A549 (cell line): ENCODE measurements at regions not wholly inside any gene's neighbourhood (a gene's known extent, or its start where the extent isn't known, plus 50 kb on each side); places are given as distances from the start of the nearest gene placed in this dataset.

Experiments
- ATAC-seq, 2 experiments: fragments of 200-7000 bp in 1 of 2; fragments of >200 bp in 1 of 2; cut with Nextera tagmentation in 1 of 2; cut with Tn5 transposase in 1 of 2; 3 replicates each; pipeline versions ENCODE4 v1.8.0 to v1.9.1; 2018 to 2020; ENCODE audit warnings: mild to moderate bottlenecking in 1 of 2, moderate library complexity in 1 of 2
- CTCF ChIA-PET: fragments of 300-600 bp; sonication (Branson Sonifier 250); formaldehyde crosslinking; extraction: SDS; loops from one replicate; lab custom pipeline; 2021; ENCODE audit warnings: antibody characterized with exemption, inconsistent platforms; lab: Yijun Ruan, JAX
- POLR2A ChIA-PET: fragments of 350-600 bp; formaldehyde crosslinking; extraction: SDS; loops from one replicate; lab custom pipeline; 2021; ENCODE audit warnings: antibody characterized with exemption, inconsistent platforms; lab: Yijun Ruan, JAX
- DNase-seq, 2 experiments: peaks; one replicate each; pipeline versions ENCODE4 v3.0.0 to v3.0.0-alpha.2; 2011 to 2016; ENCODE audit warnings: low read depth in 1 of 2, low spot score in 1 of 2
- FAIRE-seq: peaks from 2 replicates; lab custom pipeline; 2011; peaks lifted over from hg19 to GRCh38; lab: Jason Lieb, UNC
- H3K27ac ChIP-seq, 2 experiments: fragments of >200 bp; sonication (Bioruptor Twin); formaldehyde crosslinking; 3 replicates each; pipeline ENCODE4 v1.5.1; 2016 to 2017
- H3K4me1 ChIP-seq: fragments of >200 bp; sonication (Bioruptor Twin); formaldehyde crosslinking; 3 replicates; pipeline ENCODE4 v1.6.1; 2016
- H3K4me2 ChIP-seq: fragments of >200 bp; sonication (Bioruptor Twin); formaldehyde crosslinking; 3 replicates; pipeline ENCODE4 v1.6.1; 2016
- H3K4me3 ChIP-seq: fragments of >200 bp; sonication (Bioruptor Twin); formaldehyde crosslinking; 3 replicates; pipeline ENCODE4 v1.5.1; 2016
- H3K9me3 ChIP-seq: fragments of >200 bp; sonication (Bioruptor Twin); formaldehyde crosslinking; 3 replicates; pipeline ENCODE4 v1.6.1; 2016
- CBX8 ChIP-seq: fragments of 200-600 bp; sonication (generic); IDR thresholded peaks from 2 replicates; pipeline ENCODE4 v1.6.1; 2016
- CTCF ChIP-seq: fragments of >200 bp; sonication (Bioruptor Twin); formaldehyde crosslinking; IDR thresholded peaks from 3 replicates; pipeline ENCODE4 v1.5.1; 2016
- EHMT2 ChIP-seq: fragments of 200-600 bp; sonication (generic); IDR thresholded peaks from 2 replicates; pipeline ENCODE4 v1.6.1; 2016; ENCODE audit warnings: antibody characterized with exemption, low read depth, mild to moderate bottlenecking, moderate library complexity
- EP300 ChIP-seq, 2 experiments: fragments of >200 bp; sonication (Bioruptor Twin); formaldehyde crosslinking; IDR thresholded peaks; 2 replicates in 1 of 2; 3 replicates in 1 of 2; pipeline ENCODE4 v1.6.1; 2016 to 2017
- ESRRA ChIP-seq: fragments of 150-350 bp; IDR thresholded peaks from 2 replicates; pipeline ENCODE4 v1.6.1; 2014; ENCODE audit warnings: mild to moderate bottlenecking, low read length, borderline replicate concordance
- FOSB ChIP-seq: fragments of 250-450 bp; sonication (Bioruptor Pico); IDR thresholded peaks from 2 replicates; pipeline ENCODE4 v1.5.0; 2020; ENCODE audit warnings: mild to moderate bottlenecking, moderate library complexity
- GATA3 ChIP-seq: IDR thresholded peaks from 2 replicates; pipeline ENCODE4 v1.6.1; 2012; ENCODE audit warnings: borderline replicate concordance
- HOXB13 ChIP-seq: fragments of 250-450 bp; sonication (Bioruptor Pico); IDR thresholded peaks from 2 replicates; pipeline ENCODE4 v1.5.0; 2020; ENCODE audit warnings: low read depth, mild to moderate bottlenecking, moderate library complexity
- KDM5A ChIP-seq: fragments of 200-600 bp; sonication (generic); IDR thresholded peaks from 2 replicates; pipeline ENCODE4 v1.6.1; 2016; ENCODE audit warnings: antibody characterized with exemption, mild to moderate bottlenecking
- MAFK ChIP-seq: fragments of 450-650 bp; IDR thresholded peaks from 2 replicates; pipeline ENCODE4 v1.6.1; 2014; ENCODE audit not compliant: partially characterized antibody
- MAX ChIP-seq: IDR thresholded peaks from 2 replicates; pipeline ENCODE4 v1.6.1; 2012
- PHF8 ChIP-seq: fragments of 200-600 bp; sonication (generic); IDR thresholded peaks from 2 replicates; pipeline ENCODE4 v1.6.1; 2016; ENCODE audit warnings: low read depth, mild to moderate bottlenecking, antibody characterized with exemption, moderate library complexity, borderline replicate concordance
- RAD21 ChIP-seq, 2 experiments: fragments of >200 bp in 1 of 2; sonication (Bioruptor Twin) in 1 of 2; formaldehyde crosslinking in 1 of 2; IDR thresholded peaks in 1 of 2; conservative IDR thresholded peaks in 1 of 2; 2 replicates in 1 of 2; 3 replicates in 1 of 2; pipeline ENCODE4 v1.6.1; 2012 to 2018; ENCODE audit warnings: inconsistent platforms in 1 of 2
- RFX5 ChIP-seq: fragments of 450-650 bp; IDR thresholded peaks from 2 replicates; pipeline ENCODE4 v1.7.1; 2014; ENCODE audit warnings: antibody characterized with exemption, mild to moderate bottlenecking, moderate library complexity
- SMC3 ChIP-seq: fragments of >200 bp; sonication (Bioruptor Twin); formaldehyde crosslinking; IDR thresholded peaks from 3 replicates; pipeline ENCODE4 v1.6.1; 2018; ENCODE audit warnings: inconsistent platforms
- SREBF2 ChIP-seq: fragments of 450-650 bp; IDR thresholded peaks from 2 replicates; pipeline ENCODE4 v1.6.1; 2014; ENCODE audit warnings: mild to moderate bottlenecking, moderate library complexity
- TFCP2L1 ChIP-seq: fragments of 250-450 bp; sonication (Bioruptor Pico); IDR thresholded peaks from 2 replicates; pipeline ENCODE4 v1.5.0; 2021; ENCODE audit warnings: mild to moderate bottlenecking
- ZFP36 ChIP-seq: fragments of 450-650 bp; IDR thresholded peaks from 2 replicates; pipeline ENCODE4 v1.6.1; 2014; ENCODE audit warnings: borderline replicate concordance; ENCODE audit not compliant: partially characterized antibody
- WGBS: methylation state at CpG from one replicate; pipeline ENCODE4 v1.1.6; 2017; ENCODE audit errors: missing lambda C conversion rate; 5-methylcytosine and 5-hydroxymethylcytosine counted together
- TF ChIP-seq, protein P1 (sequence below): fragments of 450-650 bp; IDR thresholded peaks from 2 replicates; pipeline ENCODE4 v1.6.1; 2014; ENCODE audit warnings: antibody characterized with exemption

GRCh38 chr11:8338138-8338537 is 74.5 kb upstream of the LMO1 start:
- no peak for FAIRE-seq
- CTCF ChIA-PET: interaction anchor here (0.7 to 1.9 kb wide), 7 partner anchors 9 to 230 kb away, joined by 3 to 6 read pairs (median 4); no protein-coding TSS in a partner anchor

GRCh38 chr11:8337130-8337795 is 73.6 kb upstream of the LMO1 start:
- Histone ChIP-seq H3K4me3 (no peak overlapping the region), H3K4me2 (no peak overlapping the region), H3K4me1 (peaks cover 9% of the 10 kb centered on the region; the same call in 1 of the 3 replicates), H3K9me3 (no peaks in the 10 kb centered on the region), H3K27ac (no peak overlapping the region)
- WGBS: 90% methylated on average over 16 of the region's 19 CpGs
- CTCF ChIA-PET: interaction anchor here (0.7 to 1.9 kb wide), 10 partner anchors 8 to 231 kb away, joined by 3 to 6 read pairs (median 4); no protein-coding TSS in a partner anchor
- DNase-seq (no peak), FAIRE-seq (no peak), ATAC-seq (no peak)
- TF ChIP-seq CBX8: no peak
- TF ChIP-seq RFX5: no peak
- no peak for TF ChIP-seq PHF8
- TF ChIP-seq KDM5A: no peak
- TF ChIP-seq EP300 (IDR thresholded peaks at IDR 0.05): no peak
- no peak for TF ChIP-seq EHMT2
- no peak for TF ChIP-seq ZFP36
- TF ChIP-seq GATA3: no peak
- TF ChIP-seq, all 56 proteins: peak for 0
- POLR2A ChIA-PET: no interaction called here

More at GRCh38 chr11:8338138-8338537, 74.5 kb upstream of the LMO1 start:
- TF ChIP-seq TFCP2L1 (CRISPR knock-in tag) (no peak), ESRRA (no peak), SREBF2 (no peak), CTCF (peak; percentile 71), PHF8 (no peak), RAD21 (conservative IDR thresholded peaks at IDR 0.05 in 1 of 2, IDR thresholded peaks at IDR 0.05 in 1 of 2) (peak; percentile 39 to 51), SMC3 (peak; percentile 60; the same call in 2 of the 3 replicates), FOSB (no peak)
- TF ChIP-seq, protein P1, sequence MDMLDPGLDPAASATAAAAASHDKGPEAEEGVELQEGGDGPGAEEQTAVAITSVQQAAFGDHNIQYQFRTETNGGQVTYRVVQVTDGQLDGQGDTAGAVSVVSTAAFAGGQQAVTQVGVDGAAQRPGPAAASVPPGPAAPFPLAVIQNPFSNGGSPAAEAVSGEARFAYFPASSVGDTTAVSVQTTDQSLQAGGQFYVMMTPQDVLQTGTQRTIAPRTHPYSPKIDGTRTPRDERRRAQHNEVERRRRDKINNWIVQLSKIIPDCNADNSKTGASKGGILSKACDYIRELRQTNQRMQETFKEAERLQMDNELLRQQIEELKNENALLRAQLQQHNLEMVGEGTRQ: no peak
- H3K4me3 ChIP-seq: no peak overlapping the region
- peaks cover 9% of the 10 kb centered on the region; the same call in 1 of the 3 replicates for H3K4me1 ChIP-seq
- peak; percentile 40 to 77 for DNase-seq
- POLR2A ChIA-PET: no interaction called here
- no peaks in the 10 kb centered on the region for H3K9me3 ChIP-seq
- 33% methylated on average over 8 of the region's 8 CpGs for WGBS
- no peak overlapping the region for H3K27ac ChIP-seq
- H3K4me2 ChIP-seq: no peak overlapping the region
- ATAC-seq: peak; percentile 84 to 92

DNA sequence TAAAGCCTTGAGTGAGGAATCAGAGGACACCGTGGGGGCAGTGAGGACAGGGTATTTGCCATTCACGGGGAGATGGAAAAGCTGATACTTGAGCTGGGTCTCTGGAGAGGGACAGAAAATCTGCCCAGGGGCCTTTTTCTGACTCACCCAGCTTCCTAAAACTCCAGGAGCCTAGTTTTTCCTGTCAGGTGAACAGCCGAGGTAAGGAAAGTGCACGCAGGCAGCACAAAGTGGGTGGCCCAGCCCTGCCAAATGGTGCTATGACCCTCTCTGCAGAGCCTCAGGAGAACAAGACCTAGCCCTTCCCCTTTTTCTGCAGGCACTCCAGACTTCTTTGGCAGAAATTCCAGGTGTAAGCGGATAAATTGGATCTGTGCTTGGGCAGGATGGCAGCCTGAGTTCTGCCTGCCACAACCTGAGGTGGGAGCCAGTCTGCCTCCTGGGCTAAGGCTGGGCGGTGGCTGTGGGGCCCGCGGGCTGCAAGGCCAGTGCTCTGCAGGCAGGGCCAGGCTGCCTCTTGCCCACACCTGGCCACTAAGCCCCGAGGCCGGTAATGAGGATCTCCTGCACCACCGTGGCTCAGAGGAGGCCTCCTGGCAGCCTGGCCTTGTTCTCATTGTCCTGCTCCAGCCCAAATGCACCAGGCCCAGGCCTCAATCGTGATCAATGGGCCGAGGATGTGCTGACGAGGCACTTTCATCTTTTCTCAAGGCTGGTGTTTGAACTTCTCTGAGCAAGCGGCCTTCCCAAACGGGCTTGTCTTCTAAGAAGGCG is 72.9 kb upstream of the LMO1 start:
- H3K4me3 ChIP-seq: no peak overlapping the region
- H3K9me3 ChIP-seq: no peaks in the 10 kb centered on the region
- H3K4me1 ChIP-seq: peaks cover 9% of the 10 kb centered on the region; the same call in 1 of the 3 replicates
- CTCF ChIA-PET: interaction anchor here (0.8 to 1.4 kb wide), 3 partner anchors 18 to 231 kb away, joined by 3 read pairs; no protein-coding TSS in a partner anchor
- FAIRE-seq (no peak), DNase-seq (no peak), ATAC-seq (no peak)
- peak; percentile 95 for TF ChIP-seq MAFK
- no peak for TF ChIP-seq GATA3
- no peak for TF ChIP-seq CBX8
- TF ChIP-seq HOXB13 (CRISPR knock-in tag): no peak
- TF ChIP-seq MAX: no peak
- no peak overlapping the region; a peak in 1 of 6 replicates for H3K27ac ChIP-seq
- POLR2A ChIA-PET: no interaction called here
- 76% methylated on average over 14 of the region's 17 CpGs for WGBS
- no peak overlapping the region for H3K4me2 ChIP-seq
